ENCODE measurements at regions not wholly inside any gene's neighbourhood (a gene's known extent, or its start where the extent isn't known, plus 50 kb on each side); places are given as distances from the start of the nearest gene placed in this dataset.

DNA sequence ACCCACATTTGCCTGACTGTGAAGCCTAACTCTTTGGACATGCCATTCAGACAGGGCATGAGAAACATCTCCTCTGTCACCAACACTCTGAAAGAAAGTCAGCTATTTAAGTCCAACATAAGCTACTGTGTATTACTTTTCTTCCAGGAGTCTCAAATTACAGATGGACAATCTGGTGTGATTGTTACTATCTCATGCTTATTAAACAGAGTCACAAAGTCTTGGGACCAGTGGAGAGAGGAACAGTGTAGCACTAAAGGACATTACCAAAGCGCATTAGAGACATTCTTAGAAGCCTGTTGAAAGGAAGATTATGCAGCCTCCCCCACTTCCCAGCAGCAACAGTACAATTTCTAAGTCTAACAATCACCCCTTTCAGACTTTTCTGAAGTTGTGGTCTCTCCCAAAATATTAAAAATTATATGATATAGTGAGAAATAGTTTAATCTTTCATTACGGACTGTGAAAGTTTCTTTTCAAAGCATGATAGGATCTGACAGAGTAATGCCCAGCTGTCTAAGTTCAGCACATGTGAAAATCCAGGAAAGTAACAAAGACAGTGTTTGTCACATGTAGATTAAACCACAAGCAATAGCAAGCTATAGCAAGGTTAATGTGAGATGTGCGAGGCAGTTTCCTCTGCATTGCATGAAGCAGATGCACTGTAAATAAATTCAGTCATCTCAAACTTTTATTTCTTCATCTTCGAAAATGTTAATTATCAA lies 280.9 kb upstream of the FZD8 start:
- H2AFZ ChIP-seq (ENCODE audit: low read depth): no peak overlapping the region
- no peak overlapping the region for H3K9ac ChIP-seq
- H3K27me3 ChIP-seq (ENCODE audit: insufficient read depth, low read depth): no peaks in the 10 kb centered on the region
- H3K36me3 ChIP-seq (ENCODE audit: insufficient read depth): no peaks in the 10 kb centered on the region
- H3K4me1 ChIP-seq (ENCODE audit: low read depth, poor library complexity, severe bottlenecking): peaks cover 3% of the 10 kb centered on the region
- H3K4me2 ChIP-seq: no peak overlapping the region
- H3K79me2 ChIP-seq (ENCODE audit: insufficient read depth, low read depth): no peaks in the 10 kb centered on the region
- TF ChIP-seq, protein P1, sequence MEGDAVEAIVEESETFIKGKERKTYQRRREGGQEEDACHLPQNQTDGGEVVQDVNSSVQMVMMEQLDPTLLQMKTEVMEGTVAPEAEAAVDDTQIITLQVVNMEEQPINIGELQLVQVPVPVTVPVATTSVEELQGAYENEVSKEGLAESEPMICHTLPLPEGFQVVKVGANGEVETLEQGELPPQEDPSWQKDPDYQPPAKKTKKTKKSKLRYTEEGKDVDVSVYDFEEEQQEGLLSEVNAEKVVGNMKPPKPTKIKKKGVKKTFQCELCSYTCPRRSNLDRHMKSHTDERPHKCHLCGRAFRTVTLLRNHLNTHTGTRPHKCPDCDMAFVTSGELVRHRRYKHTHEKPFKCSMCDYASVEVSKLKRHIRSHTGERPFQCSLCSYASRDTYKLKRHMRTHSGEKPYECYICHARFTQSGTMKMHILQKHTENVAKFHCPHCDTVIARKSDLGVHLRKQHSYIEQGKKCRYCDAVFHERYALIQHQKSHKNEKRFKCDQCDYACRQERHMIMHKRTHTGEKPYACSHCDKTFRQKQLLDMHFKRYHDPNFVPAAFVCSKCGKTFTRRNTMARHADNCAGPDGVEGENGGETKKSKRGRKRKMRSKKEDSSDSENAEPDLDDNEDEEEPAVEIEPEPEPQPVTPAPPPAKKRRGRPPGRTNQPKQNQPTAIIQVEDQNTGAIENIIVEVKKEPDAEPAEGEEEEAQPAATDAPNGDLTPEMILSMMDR (conservative IDR thresholded peaks at IDR 0.05; ENCODE audit: low read depth, low read length): no peak
- H3K4me3 ChIP-seq (IDR thresholded peaks at IDR 0.05; ENCODE audit: insufficient read depth, low read depth, low read length): no peak overlapping the region
- no peak overlapping the region for H3K27ac ChIP-seq
- H4K20me1 ChIP-seq (ENCODE audit: insufficient read depth): no peaks in the 10 kb centered on the region

DNA sequence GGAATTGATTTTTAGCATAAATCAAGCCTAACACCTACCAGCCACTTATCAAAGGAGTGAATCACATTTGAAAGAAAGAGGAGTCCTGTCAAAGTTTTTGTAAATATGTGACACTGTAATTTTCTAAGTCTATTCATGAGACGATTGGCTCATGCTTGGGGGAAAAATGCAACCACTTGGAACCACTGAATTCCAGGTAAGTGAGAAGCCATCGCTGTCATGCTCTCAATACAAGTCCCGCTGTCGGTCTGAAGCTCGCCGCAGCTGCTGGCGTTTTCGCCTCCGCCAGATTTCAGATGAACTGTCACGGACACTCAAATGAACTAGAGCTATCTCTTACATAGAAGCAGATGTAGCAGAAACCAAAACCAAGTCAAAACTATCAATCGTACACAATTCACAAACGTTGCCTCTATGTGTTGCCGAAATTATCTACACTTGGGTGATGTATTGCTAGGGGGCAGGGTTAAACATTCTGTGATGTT lies 279.8 kb upstream of the FZD8 start:
- Histone ChIP-seq H3K4me1 (ENCODE audit: low read depth, poor library complexity, severe bottlenecking) (no peaks in the 10 kb centered on the region), H3K27me3 (ENCODE audit: insufficient read depth, low read depth) (no peaks in the 10 kb centered on the region), H3K36me3 (ENCODE audit: insufficient read depth) (no peaks in the 10 kb centered on the region), H3K9ac (no peak overlapping the region), H3K4me2 (no peak overlapping the region), H3K79me2 (ENCODE audit: insufficient read depth, low read depth) (no peaks in the 10 kb centered on the region), H4K20me1 (ENCODE audit: insufficient read depth) (no peaks in the 10 kb centered on the region), H3K27ac (no peak overlapping the region), H2AFZ (ENCODE audit: low read depth) (no peak overlapping the region), H3K4me3 (IDR thresholded peaks at IDR 0.05; ENCODE audit: insufficient read depth, low read depth, low read length) (no peak overlapping the region)
- TF ChIP-seq, protein P1 (conservative IDR thresholded peaks at IDR 0.05; ENCODE audit: low read depth, low read length): no peak

DNA sequence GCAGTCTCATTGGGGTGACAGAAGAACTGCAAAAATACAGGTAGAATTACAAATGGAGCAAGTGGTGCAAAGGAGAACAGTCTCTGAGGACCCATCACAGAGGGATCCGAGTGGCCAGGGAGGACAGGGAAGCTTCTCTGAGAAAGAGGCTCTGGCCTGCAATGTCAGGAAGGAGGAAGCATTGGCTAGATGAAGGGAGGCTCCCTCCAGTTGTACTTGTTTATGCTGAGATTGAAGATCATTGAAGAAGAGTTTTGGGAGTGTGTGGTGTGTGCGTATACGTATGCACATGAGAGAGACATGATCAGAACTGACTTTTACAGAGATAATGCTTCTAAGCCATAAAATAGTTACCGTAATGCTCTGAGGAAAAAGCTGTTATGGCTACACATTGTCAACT lies 274.7 kb upstream of the FZD8 start:
- Histone ChIP-seq H2AFZ (ENCODE audit: low read depth) (no peak overlapping the region), H3K9ac (no peak overlapping the region), H3K4me3 (IDR thresholded peaks at IDR 0.05; ENCODE audit: insufficient read depth, low read depth, low read length) (no peak overlapping the region), H3K27ac (no peak overlapping the region), H3K4me2 (no peak overlapping the region), H4K20me1 (ENCODE audit: insufficient read depth) (no peaks in the 10 kb centered on the region), H3K79me2 (ENCODE audit: insufficient read depth, low read depth) (no peaks in the 10 kb centered on the region), H3K27me3 (ENCODE audit: insufficient read depth, low read depth) (no peaks in the 10 kb centered on the region), H3K4me1 (ENCODE audit: low read depth, poor library complexity, severe bottlenecking) (no peaks in the 10 kb centered on the region), H3K36me3 (ENCODE audit: insufficient read depth) (no peaks in the 10 kb centered on the region)
- TF ChIP-seq, protein P1 (conservative IDR thresholded peaks at IDR 0.05; ENCODE audit: low read depth, low read length): no peak

DNA sequence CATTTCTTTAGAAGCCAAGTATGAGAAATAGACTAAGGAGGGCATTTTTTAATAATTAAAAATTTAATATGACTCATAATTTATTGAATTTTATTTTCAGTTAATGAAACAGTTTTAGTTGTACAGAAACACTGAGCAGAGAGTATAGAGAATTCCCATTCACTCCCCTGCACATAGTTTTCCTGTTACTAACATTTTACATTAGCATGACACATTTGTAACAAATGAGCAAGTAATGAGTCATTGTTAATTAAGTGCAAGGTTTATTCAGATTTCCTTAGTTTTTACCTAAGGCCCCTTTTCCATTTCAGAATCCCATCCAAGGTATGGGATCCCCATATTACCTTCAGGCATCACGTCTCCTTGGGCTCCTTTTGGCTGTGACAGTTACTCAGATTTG lies 271.5 kb upstream of the FZD8 start:
- TF ChIP-seq, protein P1 (conservative IDR thresholded peaks at IDR 0.05; ENCODE audit: low read depth, low read length): no peak
- Histone ChIP-seq H2AFZ (ENCODE audit: low read depth) (no peak overlapping the region), H3K4me1 (ENCODE audit: low read depth, poor library complexity, severe bottlenecking) (no peaks in the 10 kb centered on the region), H3K79me2 (ENCODE audit: insufficient read depth, low read depth) (no peaks in the 10 kb centered on the region), H3K4me3 (IDR thresholded peaks at IDR 0.05; ENCODE audit: insufficient read depth, low read depth, low read length) (no peak overlapping the region), H3K36me3 (ENCODE audit: insufficient read depth) (no peaks in the 10 kb centered on the region), H4K20me1 (ENCODE audit: insufficient read depth) (no peaks in the 10 kb centered on the region), H3K27me3 (ENCODE audit: insufficient read depth, low read depth) (no peaks in the 10 kb centered on the region), H3K9ac (no peak overlapping the region), H3K27ac (no peak overlapping the region), H3K4me2 (no peak overlapping the region)

Measured in KMS-11 (cell line).